Heart right ventricle (tissue), 16 donors: ENCODE measurements at regions not wholly inside any gene's neighbourhood (a gene's known extent, or its start where the extent isn't known, plus 50 kb on each side); places are given as distances from the start of the nearest gene placed in this dataset.

Source experiments
- ATAC-seq, 8 donors: fragments of 200-7000 bp; cut with Tn5 transposase; one replicate each; pipeline ENCODE4 v1.9.1; 2020; ENCODE audit warnings: mild to moderate bottlenecking in 8 of 8, moderate library complexity in 8 of 8, moderate number of reproducible peaks in 1 of 8
- DNase-seq, 2 donors: peaks; one replicate each; pipeline ENCODE4 v3.0.0-alpha.2; 2020
- H3K27ac ChIP-seq, 10 donors: fragments of 200-600 bp; sonication (generic) in 2 of 10; one replicate each; pipeline versions ENCODE4 v1.5.0 to v1.8.0; 2020 to 2022; ENCODE audit warnings: mild to moderate bottlenecking in 3 of 10
- H3K27me3 ChIP-seq, 7 donors: fragments of 200-600 bp; one replicate each; pipeline ENCODE4 v1.8.0; 2021 to 2022; ENCODE audit warnings: mild to moderate bottlenecking in 2 of 7
- H3K36me3 ChIP-seq, 9 donors: fragments of 200-600 bp; sonication (generic) in 1 of 9; one replicate each; pipeline versions ENCODE4 v1.5.0 to v1.8.0; 2020 to 2022; ENCODE audit warnings: mild to moderate bottlenecking in 2 of 9
- H3K4me1 ChIP-seq, 9 donors: fragments of 200-600 bp; sonication (generic) in 1 of 9; one replicate each; pipeline versions ENCODE4 v1.5.0 to v1.8.0; 2020 to 2022; ENCODE audit warnings: mild to moderate bottlenecking in 4 of 9
- H3K4me3 ChIP-seq, 10 donors: fragments of 200-600 bp; sonication (generic) in 2 of 10; one replicate each; pipeline versions ENCODE4 v1.5.0 to v1.8.0; 2020 to 2022; ENCODE audit warnings: mild to moderate bottlenecking in 7 of 10, moderate library complexity in 2 of 10
- H3K9me3 ChIP-seq, 11 donors: fragments of 200-600 bp in 10 of 11; sonication (generic) in 2 of 11; one replicate each; pipeline versions ENCODE4 v1.5.0 to v1.8.0; 2013 to 2022; ENCODE audit warnings: mild to moderate bottlenecking in 2 of 11, control low read depth in 1 of 11, moderate library complexity in 1 of 11
- whole genome bisulfite sequencing, 2 donors: extraction: QIAGEN DNeasy Blood & Tissue Kit; methylation state at CpG; one replicate each; pipeline ENCODE4 v1.1.7; 2013; ENCODE audit warnings: inconsistent platforms in 1 of 2; 5-methylcytosine and 5-hydroxymethylcytosine counted together
- intact Hi-C, 10 donors: fragments of 100-400 bp; cut with DNase I; formaldehyde crosslinking; loops; one replicate each; pipeline versions ENCODE4 v1.11.1 to v1.14.2; 2022
- TF ChIP-seq, protein P1 (sequence below), 9 donors: fragments of 200-600 bp; sonication (generic) in 2 of 9; IDR thresholded peaks; one replicate each; pipeline versions ENCODE4 v1.5.0 to v1.8.0; 2021 to 2022; ENCODE audit warnings: antibody characterized with exemption in 9 of 9, mild to moderate bottlenecking in 5 of 9, moderate library complexity in 1 of 9
- donor health status: Arrhythmogenic right ventricular cardiomyopathy.
- donor health status: ischemic (EF 13 %, LVEDD 7.1; RV severe dilation, severe dysfunction).
- donor health status: healthy with polysubstance abuse.
- donor health status: DM: no; HTN: yes; CAD: no.
- donor health status: DM: no; HTN: no; CAD: no.
- donor health status: ischemic (EF 25% LVEDD 6.9; RV normal size, moderate dysfunction).
- donor health status: ischemic (EF 25% LVEDD 5.7; RV mildly dilated, moderate dysfunction).
- donor health status: healthy.
- donor health status: DM: yes; HTN: yes; CAD: no.
- donor health status: Ischemic cardiomyopathy.
- donor health status: ischemic (EF 35%, LVEDD 5.7; RV mildly dilated, moderate dysfunction).
- donor health status: nonischemic (EF 11% LVEDD 7.7; RV severe dilation, severe dysfunction).
- donor health status: DM: yes; HTN: yes; CAD: no.
- donor health status: PGD.
- donor health status: ischemic (EF 29% LVEDD 5.4; RV normal size, mild dysfunction).
- donor health status: nonischemic (EF 23%, LVEDD 6.1; RV moderate dilation, normal function).

DNA sequence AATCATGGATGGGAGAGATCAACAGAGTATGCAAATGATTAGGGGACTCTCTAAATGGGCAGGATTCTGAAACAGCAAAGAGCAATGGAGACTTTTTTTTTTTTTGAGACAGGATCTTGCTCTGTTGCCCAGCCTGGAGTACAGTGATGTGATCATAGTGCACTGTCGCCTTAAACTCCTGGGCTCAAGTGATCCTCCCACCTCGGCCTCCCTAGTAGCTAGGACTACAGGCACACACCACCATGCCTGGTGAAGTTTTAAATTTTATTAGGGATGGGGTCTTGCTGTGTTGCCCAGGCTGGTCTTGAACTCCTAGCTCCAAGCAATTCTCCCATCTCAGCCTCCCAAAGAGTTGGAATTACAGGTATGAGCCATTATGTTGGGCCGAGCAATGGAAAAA lies 255.0 kb upstream of the ZFHX3 start:
- H3K27ac ChIP-seq = no peak overlapping the region
- DNase-seq (no peak), ATAC-seq (no peak)
- no peaks in the 10 kb centered on the region for H3K27me3 ChIP-seq
- H3K36me3 ChIP-seq = no peaks in the 10 kb centered on the region
- H3K9me3 ChIP-seq = no peaks in the 10 kb centered on the region
- no peak overlapping the region for H3K4me3 ChIP-seq
- no peaks in the 10 kb centered on the region for H3K4me1 ChIP-seq
- TF ChIP-seq, protein P1, sequence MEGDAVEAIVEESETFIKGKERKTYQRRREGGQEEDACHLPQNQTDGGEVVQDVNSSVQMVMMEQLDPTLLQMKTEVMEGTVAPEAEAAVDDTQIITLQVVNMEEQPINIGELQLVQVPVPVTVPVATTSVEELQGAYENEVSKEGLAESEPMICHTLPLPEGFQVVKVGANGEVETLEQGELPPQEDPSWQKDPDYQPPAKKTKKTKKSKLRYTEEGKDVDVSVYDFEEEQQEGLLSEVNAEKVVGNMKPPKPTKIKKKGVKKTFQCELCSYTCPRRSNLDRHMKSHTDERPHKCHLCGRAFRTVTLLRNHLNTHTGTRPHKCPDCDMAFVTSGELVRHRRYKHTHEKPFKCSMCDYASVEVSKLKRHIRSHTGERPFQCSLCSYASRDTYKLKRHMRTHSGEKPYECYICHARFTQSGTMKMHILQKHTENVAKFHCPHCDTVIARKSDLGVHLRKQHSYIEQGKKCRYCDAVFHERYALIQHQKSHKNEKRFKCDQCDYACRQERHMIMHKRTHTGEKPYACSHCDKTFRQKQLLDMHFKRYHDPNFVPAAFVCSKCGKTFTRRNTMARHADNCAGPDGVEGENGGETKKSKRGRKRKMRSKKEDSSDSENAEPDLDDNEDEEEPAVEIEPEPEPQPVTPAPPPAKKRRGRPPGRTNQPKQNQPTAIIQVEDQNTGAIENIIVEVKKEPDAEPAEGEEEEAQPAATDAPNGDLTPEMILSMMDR (IDR thresholded peaks at IDR 0.05) = no peak
- intact Hi-C loops = no loop called here
- WGBS, 2 donors = 83 to 90% methylated on average over 3 of the region's 3 CpGs

DNA sequence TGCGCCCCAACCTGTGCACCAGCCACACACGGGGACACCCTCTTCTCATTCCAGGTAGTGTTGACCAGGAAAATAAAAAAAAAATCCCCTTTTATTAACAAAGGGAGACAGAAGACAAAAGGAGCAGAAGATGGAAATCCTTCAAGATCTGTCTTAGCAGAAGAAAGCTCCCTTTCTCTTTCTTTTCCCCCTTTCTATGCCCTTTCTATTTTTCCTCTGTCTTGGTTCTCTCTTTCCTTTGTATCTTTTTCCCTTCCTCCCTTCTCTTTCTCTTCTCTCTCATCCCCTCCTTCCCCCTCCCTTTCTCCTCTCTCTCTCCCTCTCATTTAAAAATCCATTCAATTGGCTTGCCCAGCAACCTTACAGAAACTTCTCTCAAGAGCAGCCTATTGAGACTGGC lies 254.1 kb upstream of the ZFHX3 start:
- Histone ChIP-seq H3K27me3 (no peaks in the 10 kb centered on the region), H3K9me3 (no peaks in the 10 kb centered on the region), H3K36me3 (no peaks in the 10 kb centered on the region), H3K4me3 (no peak overlapping the region), H3K4me1 (no peaks in the 10 kb centered on the region), H3K27ac (no peak overlapping the region)
- 92 to 94% methylated on average over 2 of the region's 2 CpGs for WGBS, 2 donors
- TF ChIP-seq, protein P1 (IDR thresholded peaks at IDR 0.05) = no peak
- intact Hi-C loops = no loop called here
- no peak for ATAC-seq
- no peak for DNase-seq

DNA sequence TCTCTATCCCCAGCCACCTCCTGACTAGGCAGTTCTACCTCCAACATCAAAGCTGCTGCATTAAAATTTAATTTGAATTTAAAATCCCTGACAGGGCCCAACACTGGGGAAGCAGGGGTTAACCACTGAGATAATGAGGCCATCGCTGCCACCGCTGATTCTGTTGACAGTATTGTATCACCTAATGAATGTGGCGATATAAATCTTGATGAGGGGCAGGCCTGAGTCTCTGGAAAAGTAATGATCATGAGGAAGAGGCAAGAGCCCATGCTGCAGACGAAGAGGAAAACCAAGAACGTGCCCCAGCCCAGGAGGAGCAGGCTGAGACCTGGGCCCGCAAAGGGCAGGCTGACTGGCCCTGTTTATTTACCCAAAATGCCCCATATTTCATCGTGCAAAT lies 251.4 kb upstream of the ZFHX3 start:
- H3K9me3 ChIP-seq = no peaks in the 10 kb centered on the region
- ATAC-seq (no peak), DNase-seq (no peak)
- TF ChIP-seq, protein P1 (IDR thresholded peaks at IDR 0.05) = no peak
- H3K4me3 ChIP-seq = no peak overlapping the region
- no peak overlapping the region for H3K27ac ChIP-seq
- no peaks in the 10 kb centered on the region for H3K36me3 ChIP-seq
- no peaks in the 10 kb centered on the region for H3K27me3 ChIP-seq
- WGBS, 2 donors = 63 to 66% methylated on average over 7 of the region's 7 CpGs
- H3K4me1 ChIP-seq = no peaks in the 10 kb centered on the region
- intact Hi-C loops = no loop called here

DNA sequence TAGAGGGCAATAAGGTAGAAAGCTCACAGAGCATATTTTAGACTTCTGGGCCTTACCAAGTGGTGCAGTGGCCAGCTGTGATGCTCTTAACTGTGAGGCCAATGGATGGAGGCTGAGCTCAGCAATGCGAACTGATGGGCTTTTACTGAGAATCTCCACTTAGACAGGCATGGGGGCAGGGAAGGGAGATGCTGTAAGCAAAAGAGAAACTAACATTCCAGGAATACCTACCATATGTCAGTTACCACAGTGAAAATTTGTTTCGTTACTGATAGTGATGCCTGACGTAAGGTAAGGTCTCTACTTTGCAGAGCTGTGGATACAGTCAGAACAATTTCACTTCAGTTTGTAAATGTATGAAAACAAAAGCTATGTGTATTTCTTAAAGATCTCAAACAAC lies 250.6 kb upstream of the ZFHX3 start:
- intact Hi-C loops = no loop called here
- ATAC-seq = no peak

More for the DNA sequence above, 250.6 kb upstream of the ZFHX3 start:
- no peak overlapping the region for H3K4me3 ChIP-seq
- H3K27me3 ChIP-seq = peaks cover 0 to 1% (median 0%) of the 10 kb centered on the region in 7 donors
- no peak for DNase-seq
- no peaks in the 10 kb centered on the region for H3K9me3 ChIP-seq
- no peaks in the 10 kb centered on the region for H3K4me1 ChIP-seq
- 61 to 73% methylated on average over 3 of the region's 3 CpGs for WGBS, 2 donors
- no peaks in the 10 kb centered on the region for H3K36me3 ChIP-seq
- TF ChIP-seq, protein P1 (IDR thresholded peaks at IDR 0.05) = no peak
- H3K27ac ChIP-seq = no peak overlapping the region
